ENCODE measurements at regions not wholly inside any gene's neighbourhood (a gene's known extent, or its start where the extent isn't known, plus 50 kb on each side); places are given as distances from the start of the nearest gene placed in this dataset.

- H2BK20ac ChIP-seq (ENCODE audit: low read length) = no peak overlapping the region
- H2BK15ac ChIP-seq (ENCODE audit: low read length) = no peak overlapping the region
- H2BK5ac ChIP-seq (ENCODE audit: low read depth, low read length) = no peak overlapping the region
- H3K23me2 ChIP-seq (ENCODE audit: low read depth, low read length) = no peaks in the 10 kb centered on the region
- no peak overlapping the region for H2BK12ac ChIP-seq (ENCODE audit: low read depth, low read length)
- H3K4me3 ChIP-seq (ENCODE audit: extremely low read depth in 1 of 4, insufficient read depth in 2 of 4, low read depth in 3 of 4, low read length in 4 of 4) = no peak overlapping the region
- H3K79me1 ChIP-seq (ENCODE audit: low read depth, low read length) = no peaks in the 10 kb centered on the region
- H3K27ac ChIP-seq (ENCODE audit: low read depth, low read length) = no peak overlapping the region
- H4K91ac ChIP-seq (replicated peaks; ENCODE audit: insufficient read length, low read length) = no peak overlapping the region
- H3K56ac ChIP-seq (replicated peaks; ENCODE audit: insufficient read length, low read depth, low read length) = no peak overlapping the region
- no peak overlapping the region for H3K18ac ChIP-seq (ENCODE audit: extremely low read depth, low read length)
- H2AFZ ChIP-seq (ENCODE audit: low read length) = no peak overlapping the region
- no peak for FAIRE-seq
- no peak overlapping the region for H2AK5ac ChIP-seq (ENCODE audit: low read depth, low read length)
- no peak overlapping the region for H3K14ac ChIP-seq (ENCODE audit: insufficient read length)
- H3K9me3 ChIP-seq (ENCODE audit: insufficient read depth in 2 of 2, low read depth in 1 of 2, low read length in 1 of 2) = no peaks in the 10 kb centered on the region
- DNase-seq (ENCODE audit: low read depth in 1 of 2, low spot score in 2 of 2) = no peak
- H3K27me3 ChIP-seq (replicated peaks in 1 of 4; ENCODE audit: control insufficient read depth in 3 of 4, extremely low read depth in 1 of 4, insufficient read depth in 3 of 4, low read length in 3 of 4) = no peaks in the 10 kb centered on the region
- no peak overlapping the region for H3K9ac ChIP-seq (replicated peaks in 1 of 4; ENCODE audit: extremely low read depth in 1 of 4, low read depth in 3 of 4, low read length in 3 of 4)
- H3K4me1 ChIP-seq (replicated peaks in 1 of 4; ENCODE audit: control insufficient read depth in 3 of 4, insufficient read depth in 4 of 4, low read length in 3 of 4) = no peaks in the 10 kb centered on the region
- H4K8ac ChIP-seq (ENCODE audit: extremely low read depth, insufficient read depth, low read length) = no peak overlapping the region
- H3K4ac ChIP-seq (replicated peaks; ENCODE audit: insufficient read length, low read depth, low read length) = no peak overlapping the region
- no peak overlapping the region for H2BK120ac ChIP-seq (replicated peaks; ENCODE audit: low read depth, low read length)
- H4K20me1 ChIP-seq (replicated peaks in 1 of 2; ENCODE audit: control insufficient read depth in 1 of 2, insufficient read depth in 2 of 2, low read length in 2 of 2) = no peaks in the 10 kb centered on the region
- POLR2A ChIA-PET (ENCODE audit: partially characterized antibody) = no interaction called here
- no peaks in the 10 kb centered on the region for H3K36me3 ChIP-seq (ENCODE audit: control insufficient read depth in 2 of 4, insufficient read depth in 4 of 4, low read length in 3 of 4)
- 95% methylated on average over 2 of the region's 2 CpGs; no CpG with 5 or more reads in 1 of the 2 experiments for WGBS, 2 experiments (ENCODE audit: extremely low coverage in 1 of 2, insufficient coverage in 1 of 2, insufficient read length in 1 of 2, insufficient replicate concordance in 2 of 2, low coverage in 1 of 2, low lambda C conversion rate in 2 of 2, missing lambda C conversion rate in 1 of 2)
- no peaks in the 10 kb centered on the region for H3K79me2 ChIP-seq (ENCODE audit: control insufficient read depth in 1 of 2, insufficient read depth in 2 of 2, low read length in 2 of 2)
- CTCF ChIA-PET (ENCODE audit: partially characterized antibody) = interaction anchor here (0.8 kb wide), 1 partner anchor 289 kb away, joined by 3 read pairs; no protein-coding TSS in a partner anchor
- no peak overlapping the region for H4K5ac ChIP-seq (ENCODE audit: insufficient read length, low read depth, low read length)
- H3K23ac ChIP-seq (ENCODE audit: insufficient read length) = no peak overlapping the region
- no peak overlapping the region for H3K4me2 ChIP-seq (ENCODE audit: insufficient read depth in 1 of 2, low read depth in 2 of 2, low read length in 2 of 2)
- TF ChIP-seq CTCF (IDR thresholded peaks at IDR 0.05; ENCODE audit: control extremely low read depth in 1 of 3, insufficient read depth in 1 of 3, low read depth in 1 of 3, low read length in 3 of 3) (no peak), TCF12 (IDR thresholded peaks at IDR 0.05; ENCODE audit: low read depth, low read length) (no peak), SP4 (IDR thresholded peaks at IDR 0.05; ENCODE audit: low read length) (no peak), POU5F1 (IDR thresholded peaks at IDR 0.05; ENCODE audit: low read depth, low read length) (no peak), HDAC6 (IDR thresholded peaks at IDR 0.05; ENCODE audit: low read depth, low read length) (no peak), BACH1 (IDR thresholded peaks at IDR 0.05; ENCODE audit: low read length) (no peak), ASH2L (IDR thresholded peaks at IDR 0.05; ENCODE audit: low read length) (no peak), ATF2 (IDR thresholded peaks at IDR 0.05; ENCODE audit: low read length) (no peak), POLR2A (IDR thresholded peaks at IDR 0.05; ENCODE audit: control extremely low read depth in 1 of 2, low read depth in 2 of 2, low read length in 2 of 2) (no peak), NANOG (IDR thresholded peaks at IDR 0.05; ENCODE audit: insufficient read depth, low read depth, low read length, poor library complexity, severe bottlenecking) (no peak), CHD1 (IDR thresholded peaks at IDR 0.05; ENCODE audit: low read depth, low read length) (no peak), CREB1 (IDR thresholded peaks at IDR 0.05) (no peak), YY1 (IDR thresholded peaks at IDR 0.05; ENCODE audit: low read depth, low read length) (no peak)
Observed at GRCh38 chr9:106130374-106130773, 436.0 kb downstream of the TMEM38B start.

Measured in H1 (cell line).